NB4 (cell line): ENCODE measurements at regions not wholly inside any gene's neighbourhood (a gene's known extent, or its start where the extent isn't known, plus 50 kb on each side); places are given as distances from the start of the nearest gene placed in this dataset.
"Not testable (repeated sequence)": the region's sequence is repeated elsewhere in the genome, so short reads cannot be mapped to it uniquely, and the experiment has no call there.

Experiments used
- DNase-seq: peaks from one replicate; pipeline ENCODE4 v3.0.0; 2010; ENCODE audit warnings: low read depth
- H3K4me3 ChIP-seq: one replicate; pipeline ENCODE4 v1.5.1; 2011; ENCODE audit warnings: mild to moderate bottlenecking, low read depth, low read length, moderate library complexity
- MYC ChIP-seq: IDR thresholded peaks from 2 replicates; pipeline ENCODE4 v1.6.1; 2011; ENCODE audit warnings: low read depth, low read length
- POLR2A ChIP-seq: IDR thresholded peaks from 2 replicates; pipeline ENCODE4 v1.6.1; 2011; ENCODE audit warnings: mild to moderate bottlenecking; ENCODE audit not compliant: insufficient read length; ENCODE audit errors: extremely low read depth
- TF ChIP-seq, protein P1 (sequence below): IDR thresholded peaks from one replicate; pipeline ENCODE4 v1.5.1; 2012; ENCODE audit warnings: low read depth, low read length
- TF ChIP-seq, protein P2 (sequence below): IDR thresholded peaks from 2 replicates; pipeline ENCODE4 v1.6.1; 2011; ENCODE audit warnings: low read depth, low read length

DNA sequence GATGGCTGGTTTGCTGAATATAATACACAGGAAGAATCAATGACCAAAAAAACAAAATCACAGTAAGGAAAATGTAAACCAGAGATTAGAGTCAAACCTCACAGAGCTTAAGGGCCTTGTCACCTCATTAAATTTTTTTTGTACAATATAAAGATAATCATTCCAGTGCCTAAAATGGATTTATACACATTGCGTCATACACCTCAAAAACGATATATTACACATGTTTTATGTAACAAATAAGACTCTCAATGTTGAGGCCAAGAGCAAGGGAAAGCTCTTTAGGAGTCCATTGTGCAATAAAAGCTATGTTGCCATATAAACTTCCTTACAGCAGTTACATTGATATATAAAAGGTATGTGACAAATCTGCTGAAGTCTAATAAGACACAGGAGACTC is 856.7 kb upstream of the SLITRK1 start:
- DNase-seq, result no peak

GRCh38 chr13:84737661-84738060 is 855.4 kb upstream of the SLITRK1 start:
- DNase-seq, result no peak
- H3K4me3 ChIP-seq, result no peak overlapping the region
- TF ChIP-seq MYC, result no peak
- TF ChIP-seq, protein P1, sequence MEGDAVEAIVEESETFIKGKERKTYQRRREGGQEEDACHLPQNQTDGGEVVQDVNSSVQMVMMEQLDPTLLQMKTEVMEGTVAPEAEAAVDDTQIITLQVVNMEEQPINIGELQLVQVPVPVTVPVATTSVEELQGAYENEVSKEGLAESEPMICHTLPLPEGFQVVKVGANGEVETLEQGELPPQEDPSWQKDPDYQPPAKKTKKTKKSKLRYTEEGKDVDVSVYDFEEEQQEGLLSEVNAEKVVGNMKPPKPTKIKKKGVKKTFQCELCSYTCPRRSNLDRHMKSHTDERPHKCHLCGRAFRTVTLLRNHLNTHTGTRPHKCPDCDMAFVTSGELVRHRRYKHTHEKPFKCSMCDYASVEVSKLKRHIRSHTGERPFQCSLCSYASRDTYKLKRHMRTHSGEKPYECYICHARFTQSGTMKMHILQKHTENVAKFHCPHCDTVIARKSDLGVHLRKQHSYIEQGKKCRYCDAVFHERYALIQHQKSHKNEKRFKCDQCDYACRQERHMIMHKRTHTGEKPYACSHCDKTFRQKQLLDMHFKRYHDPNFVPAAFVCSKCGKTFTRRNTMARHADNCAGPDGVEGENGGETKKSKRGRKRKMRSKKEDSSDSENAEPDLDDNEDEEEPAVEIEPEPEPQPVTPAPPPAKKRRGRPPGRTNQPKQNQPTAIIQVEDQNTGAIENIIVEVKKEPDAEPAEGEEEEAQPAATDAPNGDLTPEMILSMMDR, result no peak
- TF ChIP-seq, protein P2, sequence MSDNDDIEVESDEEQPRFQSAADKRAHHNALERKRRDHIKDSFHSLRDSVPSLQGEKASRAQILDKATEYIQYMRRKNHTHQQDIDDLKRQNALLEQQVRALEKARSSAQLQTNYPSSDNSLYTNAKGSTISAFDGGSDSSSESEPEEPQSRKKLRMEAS, result no peak
- no peak for TF ChIP-seq POLR2A

More for the DNA sequence above, 856.7 kb upstream of the SLITRK1 start:
- TF ChIP-seq, protein P1, result no peak
- TF ChIP-seq POLR2A, result no peak
- TF ChIP-seq, protein P2, result no peak
- no peak for TF ChIP-seq MYC
- H3K4me3 ChIP-seq, result no peak overlapping the region

DNA sequence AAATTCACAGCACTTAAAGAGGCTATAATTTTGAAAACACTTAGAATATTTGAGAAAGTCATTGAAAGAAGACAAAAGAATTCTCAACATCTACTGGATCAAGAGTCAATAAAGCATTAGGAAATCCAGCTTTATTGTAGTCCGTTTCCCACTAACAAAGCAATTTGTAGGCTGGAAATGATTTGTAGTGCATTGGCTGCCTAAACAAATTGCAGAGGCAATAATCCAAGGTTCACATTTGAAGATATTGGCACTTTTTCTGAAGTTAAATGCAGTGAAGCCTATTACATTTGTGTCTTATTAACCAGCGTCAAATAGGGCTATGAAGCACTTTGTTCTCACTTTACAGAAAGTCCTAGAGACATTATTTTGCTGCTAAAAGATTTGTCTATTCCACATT is 848.1 kb upstream of the SLITRK1 start:
- TF ChIP-seq, protein P2, result no peak
- no peak for TF ChIP-seq POLR2A
- TF ChIP-seq, protein P1, result no peak
- TF ChIP-seq MYC, result no peak
- H3K4me3 ChIP-seq, result no peak overlapping the region
- DNase-seq, result no peak

DNA sequence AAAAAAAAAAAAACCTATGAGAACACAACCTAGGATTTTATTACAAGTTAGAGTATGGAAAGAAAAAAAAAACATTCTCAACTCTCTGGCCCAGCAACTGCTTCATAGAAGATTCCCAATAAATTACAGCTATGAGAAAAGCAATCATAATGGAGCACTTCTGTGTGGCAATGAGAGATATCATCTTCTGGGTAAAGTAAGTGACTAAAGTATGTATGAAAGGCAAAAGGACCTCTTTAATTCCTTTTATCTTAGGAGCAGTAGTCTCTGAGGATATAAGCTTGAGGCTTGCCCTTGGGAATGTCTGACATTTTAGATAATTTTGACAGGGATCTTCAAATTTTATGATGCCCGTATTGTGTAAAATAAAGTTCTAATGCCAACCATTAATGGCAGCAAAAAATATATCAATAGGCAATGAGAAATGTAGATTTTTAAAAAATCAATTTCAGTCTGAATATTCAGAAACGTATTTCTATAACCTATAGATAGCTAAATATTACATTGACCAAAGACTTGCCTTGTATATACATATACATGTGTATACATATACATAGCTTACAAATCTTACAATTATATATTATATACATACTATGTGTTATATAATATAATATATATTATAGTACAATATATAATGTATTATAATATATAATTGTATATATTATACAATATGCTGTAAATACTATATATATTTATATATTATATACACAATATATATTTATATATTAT is 823.9 kb upstream of the SLITRK1 start:
- DNase-seq, result no peak

DNA sequence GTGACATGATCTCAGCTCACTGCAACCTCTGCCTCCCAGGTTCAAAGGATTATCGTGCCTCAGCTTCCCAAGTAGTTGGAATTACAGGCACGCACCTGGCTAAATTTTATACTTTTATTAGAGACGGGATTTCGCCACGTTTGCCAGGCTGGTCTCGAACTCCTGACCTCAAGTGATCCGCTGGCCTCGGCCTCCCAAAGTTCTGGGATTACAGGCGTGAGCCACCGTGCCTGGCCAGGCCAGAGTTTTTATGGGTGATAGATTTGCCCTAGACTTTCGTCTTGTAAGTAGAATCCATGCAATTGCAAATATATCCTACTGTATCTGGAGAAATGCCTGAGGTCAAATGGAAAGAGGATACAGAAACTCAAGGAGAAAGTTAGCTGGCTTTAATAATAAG is 819.9 kb upstream of the SLITRK1 start:
- no peak for DNase-seq
- TF ChIP-seq, protein P2, result no peak
- TF ChIP-seq MYC, result no peak
- TF ChIP-seq, protein P1, result no peak
- no peak for TF ChIP-seq POLR2A
- no peak overlapping the region for H3K4me3 ChIP-seq

More for the DNA sequence above, 823.9 kb upstream of the SLITRK1 start:
- H3K4me3 ChIP-seq, result no peak overlapping the region
- TF ChIP-seq POLR2A (no peak), MYC (no peak)
- TF ChIP-seq, protein P1, result no peak
- TF ChIP-seq, protein P2, result no peak

- not testable (repeated sequence) for H3K4me3 ChIP-seq, DNase-seq
Observed at GRCh38 chr13:84697591-84697990, 815.3 kb upstream of the SLITRK1 start.
